NCI-H1417 (cell line): ENCODE measurements at regions not wholly inside any gene's neighbourhood (a gene's known extent, or its start where the extent isn't known, plus 50 kb on each side); places are given as distances from the start of the nearest gene placed in this dataset.

Experiments
- DNase-seq, 3 experiments: peaks; one replicate each; lab custom pipeline; 2025; lab: John Stamatoyannopoulos, UW

DNA sequence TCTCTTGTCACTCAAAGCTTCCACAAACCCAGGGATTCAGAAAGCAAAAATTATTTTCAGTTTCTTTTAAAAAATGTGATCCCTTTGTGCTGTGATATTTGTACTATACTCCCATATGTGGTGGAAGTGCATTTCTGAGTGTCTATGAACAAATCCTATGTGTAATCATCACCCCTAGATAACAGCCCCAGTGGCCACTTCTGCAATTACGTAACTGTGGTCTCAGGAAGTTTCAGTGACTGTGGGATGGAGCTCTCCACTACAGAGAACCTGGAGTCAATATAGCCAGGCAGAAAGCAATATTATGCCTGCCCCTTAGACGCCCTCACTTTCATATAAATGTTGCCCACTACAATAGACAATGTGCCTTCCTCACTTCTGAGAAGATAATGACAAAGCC lies 1101.7 kb upstream of the GHITM start:
- DNase-seq = no peak

DNA sequence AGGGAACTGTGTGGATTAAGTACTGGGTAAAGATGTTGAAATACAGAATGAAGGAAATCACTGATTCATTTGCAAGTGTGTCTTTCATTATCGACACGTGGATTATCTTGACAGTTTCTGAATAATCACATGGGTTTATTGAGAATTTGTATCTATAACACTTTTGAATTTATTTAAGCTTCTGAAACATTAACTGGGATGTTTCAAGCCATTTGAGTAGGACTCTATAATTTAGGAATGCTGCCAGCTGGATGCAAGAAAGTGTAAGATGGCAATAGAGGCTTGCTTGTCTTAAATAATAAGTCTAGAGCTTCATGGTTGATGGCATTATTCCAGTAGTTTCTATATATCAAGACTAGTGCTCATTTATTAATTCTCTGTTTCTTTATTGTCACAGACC lies 1100.7 kb upstream of the GHITM start:
- no peak for DNase-seq

DNA sequence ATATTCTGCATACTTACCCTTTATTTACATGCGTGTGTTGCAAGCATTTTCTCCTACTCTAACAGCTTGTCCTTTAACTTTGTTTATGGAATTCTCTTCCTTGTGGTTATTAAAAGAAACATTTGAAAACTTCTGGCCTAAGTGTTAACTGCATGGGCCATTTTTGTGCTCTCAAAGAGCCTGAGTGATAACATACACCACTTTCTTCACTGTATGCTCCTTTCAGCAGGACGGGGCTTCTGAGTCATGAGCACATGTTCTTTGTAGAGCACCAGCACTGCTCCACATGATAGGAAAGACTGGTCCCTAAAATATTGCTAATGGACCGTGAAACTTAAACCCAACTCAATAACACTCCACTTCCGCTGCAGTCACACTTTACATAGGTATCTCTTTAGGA lies 1093.6 kb upstream of the GHITM start:
- DNase-seq = no peak

DNA sequence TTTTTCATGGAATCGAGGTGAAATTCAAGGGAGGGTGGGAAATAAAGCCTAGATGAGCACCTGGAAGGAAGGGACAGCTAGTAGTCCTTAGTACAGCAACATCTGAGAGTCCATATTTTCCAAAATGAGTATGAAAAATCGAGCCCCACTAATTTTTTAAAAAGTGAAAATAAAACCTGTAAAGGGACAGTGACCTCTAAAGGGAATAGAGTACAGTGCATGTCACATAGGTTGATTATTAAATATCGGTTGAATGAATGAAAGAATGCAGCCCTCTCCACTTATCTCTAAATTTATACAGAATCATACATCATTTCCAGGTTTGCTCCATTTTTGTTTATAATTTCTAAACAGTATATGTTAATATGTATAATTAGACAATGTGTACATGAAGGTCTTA lies 1088.5 kb upstream of the GHITM start:
- no peak for DNase-seq

DNA sequence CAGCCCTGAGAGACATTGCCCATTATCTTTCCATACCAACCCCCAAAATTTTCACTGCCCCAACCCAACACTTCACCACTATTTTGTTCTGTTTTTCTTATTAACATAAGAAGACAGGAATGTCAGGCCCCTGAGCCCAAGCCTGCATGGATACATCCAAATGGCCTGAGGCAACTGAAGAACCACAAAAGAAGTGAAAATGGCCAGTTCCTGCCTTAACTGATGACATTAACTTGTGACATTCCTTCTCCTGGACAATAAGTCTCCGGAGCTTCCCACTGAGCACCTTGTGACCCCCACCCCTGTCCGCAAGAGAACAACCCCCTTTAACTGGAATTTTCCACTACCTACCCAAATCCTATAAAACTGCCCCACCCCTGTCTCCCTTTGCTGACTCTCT lies 1076.4 kb upstream of the GHITM start:
- DNase-seq = no peak

DNA sequence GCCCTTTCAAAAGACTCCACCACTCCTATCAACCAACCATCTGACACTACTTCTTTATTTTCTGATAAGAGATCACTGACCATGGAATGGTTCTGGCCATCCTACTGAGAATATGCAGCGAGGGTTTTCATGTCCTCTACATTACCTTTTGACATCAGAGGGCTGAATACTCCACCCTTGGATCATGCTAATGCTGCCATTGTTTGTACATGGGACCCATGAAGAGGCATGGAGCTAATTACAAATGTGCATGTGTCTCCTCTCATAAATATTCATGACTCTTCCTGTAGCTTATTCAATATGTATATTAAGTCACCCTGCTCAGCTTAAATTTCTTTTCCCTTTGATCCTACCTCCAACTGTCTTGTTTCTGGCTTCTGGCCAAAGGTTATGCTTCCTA lies 1065.8 kb upstream of the GHITM start:
- DNase-seq = no peak

DNA sequence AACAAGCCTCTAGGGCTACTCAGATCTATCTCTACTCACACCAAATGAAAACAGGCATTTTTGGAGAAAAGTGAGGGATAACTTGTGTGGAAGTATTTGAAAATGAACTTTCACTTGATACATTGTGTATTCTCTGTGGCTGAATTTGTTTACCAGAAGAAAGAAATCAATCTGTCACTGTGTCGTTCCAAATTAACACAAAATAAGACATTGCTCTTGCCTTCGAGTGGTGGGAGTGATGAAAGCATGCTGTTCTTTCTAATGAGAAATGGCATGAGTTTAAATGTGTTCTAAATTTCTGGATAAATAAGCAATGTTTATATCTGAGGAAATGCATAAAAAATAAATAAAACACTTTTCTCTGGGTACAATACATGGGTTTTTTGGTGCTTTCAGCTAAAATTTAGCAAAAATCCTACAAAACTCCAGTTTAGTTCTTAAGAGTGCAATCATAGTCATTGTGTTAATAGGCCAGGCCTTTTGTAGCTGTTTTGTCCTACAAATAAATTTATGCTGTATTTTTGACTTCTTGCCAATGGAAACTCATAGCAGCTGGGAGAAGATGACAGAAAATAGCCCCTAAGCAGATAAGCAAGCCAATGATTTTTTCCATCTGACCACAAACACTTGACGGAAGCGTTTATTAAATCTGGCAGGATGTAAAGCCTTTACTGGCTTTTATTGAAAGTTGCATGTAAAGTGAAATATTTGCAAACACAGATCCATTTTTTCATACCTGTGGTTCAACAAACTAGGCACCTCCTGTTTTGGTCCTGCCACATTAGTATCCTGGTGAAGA lies 1064.1 kb upstream of the GHITM start:
- DNase-seq = no peak

DNA sequence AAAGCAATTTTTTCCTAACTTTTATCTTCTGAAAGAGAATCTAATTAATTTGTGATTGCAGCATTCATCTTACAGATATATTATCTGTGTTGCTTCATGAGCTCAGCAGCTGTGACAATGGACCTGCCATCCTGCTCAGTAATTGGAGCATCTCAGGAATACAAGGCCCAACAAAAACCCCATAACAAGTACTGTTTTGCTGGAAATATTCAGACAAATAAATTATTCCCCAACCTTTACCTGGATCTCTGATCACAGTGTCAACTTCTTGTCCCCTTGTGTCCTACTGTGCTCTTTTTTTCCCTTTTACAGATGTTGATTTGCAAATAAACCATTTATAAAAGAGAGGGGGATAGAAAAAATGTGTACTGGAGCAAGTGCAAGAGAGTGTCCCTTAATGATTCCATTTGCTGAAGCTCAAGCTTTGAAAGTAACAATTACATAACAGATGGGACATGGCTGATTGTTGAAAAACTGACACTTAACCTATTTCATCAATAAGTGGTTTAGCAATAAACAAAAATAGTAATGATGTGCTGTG lies 1063.4 kb upstream of the GHITM start:
- DNase-seq = no peak

DNA sequence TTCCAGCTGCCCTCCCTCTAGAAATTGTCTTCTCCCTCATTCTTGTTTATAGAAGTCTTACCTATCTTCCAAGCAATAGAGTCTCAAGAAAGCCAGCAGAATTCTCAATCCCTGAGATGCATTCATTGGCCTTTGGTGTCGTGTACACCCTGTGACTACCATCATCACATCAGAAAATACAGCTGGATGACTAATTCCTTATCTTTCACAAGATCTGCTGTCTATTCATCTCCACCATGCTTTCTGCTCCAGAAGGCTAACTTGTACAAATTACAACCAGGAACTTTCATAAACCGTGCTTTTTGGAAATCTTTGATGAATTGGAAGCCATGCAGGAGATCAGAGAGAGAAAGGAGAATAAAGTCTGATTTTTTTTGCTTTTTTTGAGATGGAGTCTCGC lies 1062.9 kb upstream of the GHITM start:
- DNase-seq = no peak

DNA sequence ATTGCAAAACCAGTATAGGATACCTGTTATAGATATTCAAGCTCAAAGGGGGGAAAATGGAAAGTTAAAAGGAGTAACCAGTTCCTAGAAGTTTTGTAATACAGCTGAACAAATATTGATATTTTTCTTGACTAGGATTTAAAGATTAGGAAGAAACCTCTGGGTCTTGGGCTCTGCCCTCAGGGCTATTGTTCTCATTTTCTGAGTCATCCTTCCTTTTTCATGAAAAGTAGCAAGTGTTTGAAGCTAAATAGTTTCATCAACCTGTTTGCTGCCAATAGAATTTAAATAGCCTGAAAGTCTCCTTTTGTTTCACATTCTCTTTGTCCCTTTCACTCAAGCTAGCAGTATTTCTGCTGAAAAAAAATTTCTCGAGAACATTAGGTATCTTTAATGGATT lies 1061.1 kb upstream of the GHITM start:
- no peak for DNase-seq

DNA sequence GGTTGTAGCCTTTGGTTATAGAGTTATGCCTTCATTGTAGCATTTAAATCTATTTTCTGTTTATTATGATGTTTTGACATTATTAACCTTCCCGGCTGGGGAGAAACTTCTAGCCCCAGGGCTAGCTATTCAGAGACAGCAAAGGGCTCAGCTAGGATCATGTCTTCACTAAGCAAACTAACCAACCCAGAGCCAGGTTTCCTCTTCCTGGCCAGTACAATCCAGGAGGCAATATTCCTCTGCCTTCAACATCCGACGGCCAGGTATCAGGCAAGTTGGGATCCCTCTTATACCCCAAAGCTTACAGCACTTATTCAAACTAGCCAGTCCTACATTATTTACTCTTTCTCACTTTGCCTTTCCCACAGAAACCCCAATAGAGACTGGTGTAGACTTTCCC lies 1060.7 kb upstream of the GHITM start:
- DNase-seq = no peak

DNA sequence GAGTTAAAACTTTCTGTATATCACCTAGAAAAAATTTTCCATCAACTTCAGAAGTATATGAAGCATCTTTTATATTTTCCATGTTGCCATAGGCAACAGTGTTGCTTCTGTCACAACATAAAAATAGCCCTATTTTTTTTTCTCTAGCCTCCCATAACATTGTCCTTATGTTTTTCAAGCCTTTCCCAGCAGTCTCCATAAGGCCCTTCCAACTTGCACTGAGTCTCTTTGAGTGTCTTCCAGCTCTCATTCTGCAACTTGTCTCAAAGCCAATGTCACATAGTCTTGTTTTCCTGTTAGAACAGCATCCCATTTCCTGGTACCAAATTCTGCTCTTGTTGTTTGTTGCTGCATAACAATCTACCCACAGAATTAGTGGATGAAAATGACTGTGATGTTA lies 1055.5 kb upstream of the GHITM start:
- DNase-seq = no peak

DNA sequence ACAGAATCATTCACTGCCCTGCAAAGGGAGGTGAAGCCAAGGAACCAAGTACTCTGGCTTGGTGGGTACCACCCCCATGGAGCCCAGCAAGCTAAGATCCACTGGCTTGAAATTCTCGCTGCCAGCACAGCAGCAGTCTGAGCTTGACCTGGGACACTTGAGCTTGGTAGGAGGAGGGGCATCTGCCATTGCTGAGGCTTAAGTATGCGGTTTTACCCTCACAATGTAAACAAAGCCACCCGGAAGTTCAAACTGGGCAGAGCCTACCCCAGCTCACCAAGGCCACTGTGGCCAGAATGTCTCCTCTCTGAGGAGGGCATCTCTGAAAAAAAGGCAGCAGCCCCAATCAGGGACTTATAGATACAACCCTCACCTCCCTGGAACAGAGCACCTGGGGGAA lies 1050.0 kb upstream of the GHITM start:
- no peak for DNase-seq

DNA sequence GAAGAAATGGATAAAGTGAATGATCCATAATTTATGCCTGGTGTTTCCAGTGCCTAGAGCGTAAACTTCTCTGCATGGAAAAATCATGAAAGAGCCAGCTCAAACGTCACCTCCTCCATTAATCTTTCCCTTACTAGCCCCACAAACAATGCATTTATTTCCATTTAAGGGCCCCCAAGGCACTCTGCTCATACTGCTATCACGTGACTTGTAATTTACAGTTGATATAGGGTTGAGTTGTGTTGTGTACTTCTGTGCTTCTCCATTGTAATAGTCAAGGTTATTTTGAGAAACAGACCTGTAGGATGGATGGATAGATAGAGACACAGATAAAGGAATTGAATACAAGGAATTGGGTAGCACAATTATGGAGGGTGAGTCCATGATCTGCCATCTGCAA lies 1034.7 kb upstream of the GHITM start:
- DNase-seq = no peak

DNA sequence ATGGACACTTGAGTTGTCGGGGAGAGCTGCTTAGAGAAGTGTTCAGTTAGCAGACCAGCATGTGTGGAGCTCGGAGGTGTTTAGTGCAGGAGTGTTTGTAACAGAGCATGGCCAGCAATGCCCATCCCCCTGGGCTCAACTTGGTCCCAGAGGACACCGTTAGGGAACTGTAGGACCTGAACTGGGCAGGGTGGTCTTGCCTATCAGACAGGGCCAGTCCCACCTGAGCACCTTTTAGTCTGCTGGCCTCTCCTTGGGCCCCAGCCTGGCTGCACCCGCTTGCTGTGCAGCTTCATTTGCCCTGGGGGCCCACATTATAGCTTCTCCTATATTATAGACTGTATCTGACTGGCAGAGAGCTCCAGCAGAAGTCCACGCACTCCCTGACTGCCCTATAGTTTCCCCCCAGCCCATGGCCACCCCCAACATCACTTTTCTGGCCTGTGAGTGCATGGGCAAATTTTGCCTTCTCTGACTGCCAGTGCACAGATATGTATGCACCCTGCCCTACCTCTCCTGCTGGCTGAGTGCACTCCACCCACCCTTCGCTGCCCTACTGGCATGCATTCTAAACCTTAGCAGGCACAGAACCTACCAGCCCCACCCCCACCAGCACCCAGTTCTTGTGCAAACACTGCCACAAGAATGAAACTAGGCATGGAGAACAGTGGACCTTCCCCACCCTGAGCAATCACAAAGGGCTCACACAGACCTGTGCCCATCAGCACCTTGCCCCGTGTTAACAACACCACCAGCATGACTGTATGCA lies 1030.6 kb upstream of the GHITM start:
- DNase-seq = no peak

DNA sequence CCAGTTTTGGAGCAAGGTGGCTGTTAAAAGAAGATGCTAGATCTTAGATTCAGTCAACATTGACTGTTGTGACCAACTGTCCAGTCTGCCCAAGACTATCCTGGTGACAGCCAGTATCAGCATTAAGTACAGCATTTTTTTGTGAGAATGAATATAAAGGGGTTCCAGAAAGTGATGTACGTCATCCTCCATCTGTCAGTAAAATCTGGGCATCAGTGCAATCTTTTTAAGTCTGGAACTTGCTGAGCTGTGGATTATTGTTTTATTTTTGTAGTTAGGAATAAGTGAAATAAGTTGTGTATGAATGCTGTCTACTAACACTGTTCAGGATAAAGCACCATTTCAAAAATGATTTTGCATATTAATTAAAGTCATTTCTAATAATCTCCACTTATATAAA lies 1020.0 kb upstream of the GHITM start:
- DNase-seq = no peak

DNA sequence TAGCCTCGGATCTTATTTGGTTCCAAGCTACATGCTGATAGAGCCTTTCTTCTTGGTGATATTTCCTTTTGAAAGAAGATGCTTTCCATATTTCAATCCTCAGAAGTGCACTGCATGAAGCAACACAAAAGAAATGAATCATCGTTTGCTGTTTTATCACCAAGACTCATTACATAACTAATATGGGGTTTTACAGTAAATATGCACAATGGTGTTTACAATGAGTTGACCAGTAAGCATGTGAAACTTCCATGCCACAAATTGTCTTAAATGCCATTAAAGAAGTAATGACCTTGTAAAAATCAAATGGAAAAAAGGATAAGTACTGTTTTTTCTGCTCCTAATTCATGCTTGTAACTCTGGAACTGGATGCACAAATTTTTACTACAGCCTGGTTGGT lies 1017.0 kb upstream of the GHITM start:
- DNase-seq = no peak

DNA sequence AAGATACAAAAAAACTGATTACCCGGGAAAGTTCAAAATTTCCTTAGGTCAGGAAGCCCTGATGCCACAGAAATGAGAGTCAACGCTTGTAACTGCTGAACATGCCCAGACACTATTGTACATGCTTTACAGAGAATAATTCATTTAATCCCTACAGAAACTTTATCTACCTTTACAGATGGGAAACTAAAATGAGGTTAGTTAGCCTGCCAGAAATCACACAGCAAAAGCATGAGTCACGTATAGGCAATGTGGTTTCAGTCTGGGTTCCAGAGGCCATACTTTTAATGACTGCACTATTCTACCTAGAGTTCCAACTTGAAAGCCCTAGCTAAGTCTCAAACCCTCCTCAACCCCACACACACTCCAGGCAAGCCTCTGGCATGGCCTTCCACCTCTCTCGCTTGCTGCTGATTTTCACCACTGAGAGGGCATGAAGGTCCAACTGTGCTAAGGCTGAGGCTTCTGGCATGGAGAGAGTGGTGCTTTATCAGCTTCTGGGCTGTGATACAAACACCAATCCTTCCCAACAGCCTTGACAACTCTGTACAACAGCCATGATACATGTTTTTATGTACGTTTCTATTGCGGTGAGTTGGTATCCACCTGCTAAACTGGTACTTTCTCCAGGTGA lies 1011.2 kb upstream of the GHITM start:
- DNase-seq = no peak

DNA sequence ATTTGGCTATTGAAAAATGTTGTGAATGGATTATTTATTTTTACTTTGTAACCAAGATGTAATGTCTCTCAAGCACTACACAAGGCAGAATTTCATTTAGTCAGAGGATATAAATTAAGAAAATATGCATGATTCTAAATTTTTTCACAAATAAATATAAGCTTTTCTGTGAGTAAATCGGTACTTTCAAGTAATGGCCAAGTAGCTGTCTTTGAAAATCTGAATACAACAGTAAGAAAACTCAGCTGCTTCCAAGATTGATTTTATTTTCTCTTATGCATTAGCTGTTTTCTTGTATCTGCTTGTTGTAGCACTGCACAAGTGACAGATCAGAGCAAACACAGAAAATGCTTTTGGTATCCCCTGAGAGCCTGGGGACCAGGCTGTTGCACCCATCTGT lies 998.5 kb upstream of the GHITM start:
- DNase-seq = no peak

DNA sequence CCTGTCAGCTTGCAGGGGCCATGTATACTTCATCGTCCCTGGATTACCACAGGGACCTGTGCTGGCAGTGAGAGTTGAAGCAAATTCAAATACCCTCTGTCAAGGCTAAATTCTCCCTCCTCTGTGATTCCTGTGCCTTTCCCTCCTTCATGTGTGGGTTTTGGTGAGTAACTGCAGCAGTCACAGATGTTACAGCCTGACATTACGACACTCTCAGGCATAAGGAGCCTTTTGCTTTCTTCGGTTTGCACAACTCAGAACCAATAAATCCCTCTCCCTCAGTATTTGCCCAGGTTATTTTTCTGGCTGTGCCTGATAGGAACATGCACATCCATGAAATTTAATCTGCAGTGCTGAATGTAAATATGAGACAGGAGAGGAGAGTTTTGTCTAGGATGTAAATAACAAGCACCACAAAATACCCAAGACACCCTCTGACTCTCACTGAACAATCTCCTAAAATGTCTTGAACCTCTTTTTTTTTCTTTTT lies 997.2 kb upstream of the GHITM start:
- DNase-seq = no peak

DNA sequence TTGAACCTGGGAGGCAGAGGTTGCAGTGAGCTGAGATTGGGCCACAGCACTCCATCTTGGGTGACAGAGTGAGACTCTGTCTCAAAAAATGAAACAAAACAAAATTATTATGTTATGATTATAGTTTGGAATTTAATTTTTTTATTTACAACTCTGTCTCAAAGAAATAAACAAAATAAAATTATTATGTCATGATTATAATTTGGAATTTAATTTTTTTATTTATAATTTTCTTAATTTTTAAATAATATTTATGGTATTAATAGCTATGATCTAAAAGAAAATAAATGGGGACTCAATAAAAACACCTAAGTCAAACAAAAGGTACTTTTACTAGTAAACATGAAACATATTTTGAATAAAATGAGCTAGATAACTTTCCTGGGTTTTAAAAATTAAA lies 994.8 kb upstream of the GHITM start:
- DNase-seq = no peak

DNA sequence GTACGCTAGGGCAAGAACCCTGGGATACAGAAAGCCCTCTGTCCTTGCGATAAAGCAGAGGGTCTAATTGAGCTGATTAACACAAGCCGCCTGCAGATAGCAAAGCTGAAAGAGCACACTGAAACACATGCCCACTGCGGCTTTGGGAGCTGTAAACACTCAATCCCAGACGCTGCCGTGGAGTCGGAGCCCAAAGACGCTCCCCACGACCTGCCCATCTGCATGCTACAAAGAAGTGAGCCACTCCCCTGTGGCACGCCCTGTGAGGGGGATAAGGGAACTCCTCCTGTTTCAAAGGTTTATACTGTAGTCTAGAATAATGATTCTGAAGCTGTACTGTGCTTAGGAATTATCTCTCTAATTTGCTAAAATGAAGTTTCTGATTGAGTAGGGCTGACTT lies 985.6 kb upstream of the GHITM start:
- no peak for DNase-seq

DNA sequence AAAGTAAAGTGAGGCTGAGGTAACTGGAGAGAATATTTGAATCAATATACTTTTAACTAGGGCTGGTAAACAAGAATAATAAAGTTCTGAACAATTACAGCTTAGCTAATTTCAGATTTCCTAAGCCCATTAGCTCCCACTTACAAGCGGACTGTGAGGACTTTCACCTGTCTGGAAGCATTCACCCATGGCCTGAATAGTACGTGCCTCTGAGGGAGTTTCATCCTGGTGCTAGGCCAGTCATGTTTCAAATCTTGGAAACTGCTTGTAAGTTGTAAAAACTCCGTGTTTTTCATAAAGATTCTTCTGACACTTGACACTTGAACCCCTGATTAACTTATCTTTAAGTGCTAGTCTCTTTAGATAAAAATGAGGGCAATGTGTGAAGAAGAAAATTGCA lies 975.2 kb upstream of the GHITM start:
- no peak for DNase-seq
